ENCODE measurements at regions not wholly inside any gene's neighbourhood (a gene's known extent, or its start where the extent isn't known, plus 50 kb on each side); places are given as distances from the start of the nearest gene placed in this dataset.

- TF ChIP-seq, protein P1, sequence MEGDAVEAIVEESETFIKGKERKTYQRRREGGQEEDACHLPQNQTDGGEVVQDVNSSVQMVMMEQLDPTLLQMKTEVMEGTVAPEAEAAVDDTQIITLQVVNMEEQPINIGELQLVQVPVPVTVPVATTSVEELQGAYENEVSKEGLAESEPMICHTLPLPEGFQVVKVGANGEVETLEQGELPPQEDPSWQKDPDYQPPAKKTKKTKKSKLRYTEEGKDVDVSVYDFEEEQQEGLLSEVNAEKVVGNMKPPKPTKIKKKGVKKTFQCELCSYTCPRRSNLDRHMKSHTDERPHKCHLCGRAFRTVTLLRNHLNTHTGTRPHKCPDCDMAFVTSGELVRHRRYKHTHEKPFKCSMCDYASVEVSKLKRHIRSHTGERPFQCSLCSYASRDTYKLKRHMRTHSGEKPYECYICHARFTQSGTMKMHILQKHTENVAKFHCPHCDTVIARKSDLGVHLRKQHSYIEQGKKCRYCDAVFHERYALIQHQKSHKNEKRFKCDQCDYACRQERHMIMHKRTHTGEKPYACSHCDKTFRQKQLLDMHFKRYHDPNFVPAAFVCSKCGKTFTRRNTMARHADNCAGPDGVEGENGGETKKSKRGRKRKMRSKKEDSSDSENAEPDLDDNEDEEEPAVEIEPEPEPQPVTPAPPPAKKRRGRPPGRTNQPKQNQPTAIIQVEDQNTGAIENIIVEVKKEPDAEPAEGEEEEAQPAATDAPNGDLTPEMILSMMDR (IDR thresholded peaks at IDR 0.05) = no peak
- TF ChIP-seq POLR2A (IDR thresholded peaks at IDR 0.05) = no peak
Observed at GRCh38 chr15:84391191-84391590, 155.6 kb downstream of the GOLGA6L4 start.
